HPDE6-E6E7 (cell line): ENCODE measurements at regions not wholly inside any gene's neighbourhood (a gene's known extent, or its start where the extent isn't known, plus 50 kb on each side); places are given as distances from the start of the nearest gene placed in this dataset.

ENCODE experiments used
- DNase-seq: peaks from one replicate; pipeline ENCODE4 v3.0.0; 2011; ENCODE audit warnings: missing footprints; ENCODE audit errors: extremely low spot score

DNA sequence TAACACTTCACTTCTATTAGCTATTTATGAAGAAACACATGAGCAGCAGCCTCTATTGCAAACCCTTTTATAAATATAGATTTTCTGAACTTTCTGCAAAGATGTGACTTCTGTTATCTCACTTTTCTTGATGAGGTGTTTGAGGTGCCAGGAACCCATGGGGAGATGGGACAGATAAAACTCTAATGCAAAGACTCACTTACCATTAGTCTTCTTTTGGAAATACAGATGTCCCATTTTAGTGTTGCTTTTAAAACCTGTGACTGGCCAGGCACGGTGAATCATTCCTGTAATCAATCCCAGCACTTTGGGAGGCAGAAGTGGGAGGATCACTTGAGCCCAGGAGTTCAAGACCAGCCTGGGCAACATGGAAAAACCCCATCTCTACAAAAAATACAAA is 171.3 kb upstream of the GAS1 start:
- no peak for DNase-seq

DNA sequence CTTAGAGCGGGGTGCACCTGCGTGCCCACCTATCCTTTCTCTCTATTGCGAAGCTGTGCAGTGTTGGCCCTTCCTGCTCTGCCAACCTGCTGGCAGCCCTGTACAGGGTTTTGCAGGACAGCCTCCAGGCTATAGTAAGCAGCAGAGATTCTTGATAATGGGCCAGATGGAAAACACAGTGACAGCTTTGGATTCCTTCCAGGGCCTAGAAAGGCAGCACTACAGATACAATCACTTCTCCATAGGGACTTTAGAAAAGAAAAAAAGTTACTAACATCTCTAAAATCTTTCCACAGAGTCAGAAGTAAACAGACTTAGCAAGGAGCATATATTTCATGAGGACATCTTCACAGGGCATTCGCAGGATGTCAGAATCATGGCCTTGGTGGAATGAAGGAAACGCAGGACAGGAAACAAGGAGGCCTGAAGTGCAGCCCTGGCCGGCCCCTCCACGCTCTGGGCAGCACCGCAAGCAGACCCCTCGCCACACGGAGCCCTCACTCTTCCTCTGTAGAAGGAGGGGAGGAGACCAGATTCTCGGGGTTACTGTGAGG is 172.1 kb upstream of the GAS1 start:
- DNase-seq, result no peak

DNA sequence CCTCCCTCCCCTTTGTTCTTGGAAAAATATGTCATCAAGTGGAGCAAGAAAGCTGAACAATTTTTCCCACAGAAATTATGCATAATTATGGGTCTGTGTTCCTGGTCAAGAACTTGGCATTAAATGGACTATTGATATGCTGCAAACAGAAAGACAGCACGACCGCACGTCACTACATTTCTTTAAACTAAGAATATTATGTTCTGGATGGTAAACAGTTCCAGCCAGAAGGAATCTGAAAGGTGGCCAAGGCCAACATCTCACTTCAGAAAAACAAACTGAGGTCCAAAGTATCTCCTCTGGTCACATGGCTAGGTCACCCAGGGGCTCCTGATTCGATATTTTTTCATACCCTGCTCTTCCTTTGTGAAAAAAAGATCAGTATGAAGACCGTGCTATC is 173.3 kb upstream of the GAS1 start:
- DNase-seq, result no peak

DNA sequence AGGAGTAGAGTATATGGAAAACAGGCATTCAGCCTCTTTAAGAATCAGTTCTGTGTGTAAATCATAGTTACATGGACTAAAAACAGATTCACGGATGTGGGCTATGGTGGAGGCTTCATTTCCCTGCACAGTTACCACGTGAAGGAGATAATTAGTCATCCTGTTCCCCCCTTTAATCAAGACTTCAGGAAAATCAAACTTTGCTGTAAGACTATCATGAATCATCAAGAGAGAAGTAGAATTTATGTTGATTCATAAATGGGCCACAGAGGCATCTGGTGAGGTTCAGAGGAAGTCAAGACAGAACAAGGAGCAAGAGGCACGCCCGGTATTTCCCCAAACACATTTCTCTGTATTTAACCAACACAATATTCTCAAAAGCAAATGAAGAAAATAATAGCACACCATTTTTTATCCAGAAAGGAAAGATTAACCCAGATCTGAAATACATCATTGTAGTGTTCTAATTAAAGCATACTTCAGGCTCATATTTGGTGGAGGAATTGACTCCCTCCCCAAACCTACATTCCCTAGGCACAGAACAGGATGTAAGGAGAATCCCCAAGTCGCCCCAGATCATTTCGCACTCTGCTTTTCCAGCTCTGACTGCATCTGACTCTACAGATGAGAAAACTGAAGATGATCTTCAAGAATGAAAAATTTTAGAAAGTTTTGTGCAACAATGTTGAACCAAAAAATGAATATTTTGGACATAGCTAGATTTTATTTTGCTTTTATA is 175.8 kb upstream of the GAS1 start:
- peak; percentile 14 for DNase-seq

DNA sequence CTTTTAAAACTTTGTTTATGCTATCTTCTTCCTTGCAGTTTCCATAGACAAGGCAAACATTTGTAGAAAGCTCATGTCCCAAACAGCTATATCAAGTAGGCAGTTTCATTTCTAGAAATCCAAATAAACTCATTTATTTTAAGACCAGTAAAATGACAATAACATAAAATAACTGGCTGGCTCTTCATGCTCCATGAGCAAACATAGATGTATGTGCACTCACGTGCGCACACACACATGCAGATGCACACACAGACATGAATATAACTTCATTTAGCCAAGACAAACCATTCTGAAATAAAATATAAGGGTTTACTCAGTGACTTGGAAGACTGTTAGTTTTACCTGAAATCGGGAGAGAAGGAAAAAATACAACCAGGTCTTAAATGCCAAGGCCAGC is 176.5 kb upstream of the GAS1 start:
- DNase-seq, result no peak

DNA sequence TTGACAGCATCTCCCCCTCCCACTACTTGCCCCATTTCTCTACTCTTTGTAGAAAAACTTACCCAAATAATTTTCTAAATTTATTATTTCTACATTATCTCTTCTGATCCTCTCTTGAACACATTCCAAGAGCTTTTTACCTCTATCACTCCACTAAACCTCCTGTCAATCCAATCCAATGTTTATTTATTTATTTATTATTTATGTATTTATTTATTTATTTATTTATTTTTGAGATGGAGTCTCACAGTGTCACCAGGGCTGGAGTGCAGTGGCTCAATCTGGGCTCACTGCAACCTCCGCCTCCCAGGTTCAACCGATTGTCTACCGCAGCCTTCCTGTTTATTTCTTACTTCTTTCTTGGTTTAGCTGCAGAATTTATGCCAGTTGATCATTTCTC is 178.5 kb upstream of the GAS1 start:
- DNase-seq, result no peak

DNA sequence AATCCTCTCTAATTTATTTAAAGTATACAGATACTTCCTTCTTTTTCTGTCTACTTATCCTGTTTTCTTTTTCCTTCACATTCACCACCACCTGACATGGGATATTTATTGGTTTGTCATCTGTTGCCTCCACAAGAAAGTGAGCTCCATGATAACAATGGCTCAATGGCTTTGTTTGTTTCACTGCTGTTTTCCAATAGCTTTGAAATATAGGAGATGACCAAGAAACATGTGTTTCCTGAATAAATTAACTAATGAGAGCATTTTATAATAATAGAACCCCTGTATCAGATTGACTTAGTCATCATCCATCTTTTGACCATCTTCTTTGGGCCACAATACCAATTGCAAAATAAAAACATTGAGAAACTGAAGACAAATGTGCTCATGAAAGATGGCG is 180.2 kb upstream of the GAS1 start:
- no peak for DNase-seq

DNA sequence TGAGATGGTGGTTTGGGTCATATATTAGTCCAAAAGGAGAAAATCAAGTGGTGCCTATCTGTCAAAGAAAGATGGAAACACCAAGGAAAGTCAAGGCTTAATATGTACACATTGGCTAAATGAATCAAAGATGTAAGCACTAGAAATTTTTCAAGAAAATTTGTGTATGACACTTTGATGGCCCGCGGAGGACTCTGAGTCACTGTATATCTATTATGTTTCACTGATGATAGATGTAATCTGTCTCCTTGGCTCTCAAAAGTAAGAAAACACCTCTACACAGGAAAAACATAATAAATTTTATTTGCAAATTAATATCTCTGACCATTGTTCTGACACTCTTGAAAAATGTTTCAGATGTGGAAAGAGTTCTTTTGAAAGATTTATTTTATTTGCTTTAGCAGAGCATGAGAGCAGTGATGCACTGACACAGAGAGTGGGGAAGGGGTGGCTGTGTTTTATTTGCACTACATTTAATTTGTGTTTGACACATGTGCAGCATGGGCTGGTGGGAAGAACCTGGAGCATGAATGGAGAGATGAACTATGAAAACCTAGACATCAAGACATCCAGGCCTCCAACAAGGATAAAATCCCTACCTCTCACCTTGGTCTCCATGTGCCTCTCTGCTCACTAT is 180.8 kb upstream of the GAS1 start:
- DNase-seq, result no peak

DNA sequence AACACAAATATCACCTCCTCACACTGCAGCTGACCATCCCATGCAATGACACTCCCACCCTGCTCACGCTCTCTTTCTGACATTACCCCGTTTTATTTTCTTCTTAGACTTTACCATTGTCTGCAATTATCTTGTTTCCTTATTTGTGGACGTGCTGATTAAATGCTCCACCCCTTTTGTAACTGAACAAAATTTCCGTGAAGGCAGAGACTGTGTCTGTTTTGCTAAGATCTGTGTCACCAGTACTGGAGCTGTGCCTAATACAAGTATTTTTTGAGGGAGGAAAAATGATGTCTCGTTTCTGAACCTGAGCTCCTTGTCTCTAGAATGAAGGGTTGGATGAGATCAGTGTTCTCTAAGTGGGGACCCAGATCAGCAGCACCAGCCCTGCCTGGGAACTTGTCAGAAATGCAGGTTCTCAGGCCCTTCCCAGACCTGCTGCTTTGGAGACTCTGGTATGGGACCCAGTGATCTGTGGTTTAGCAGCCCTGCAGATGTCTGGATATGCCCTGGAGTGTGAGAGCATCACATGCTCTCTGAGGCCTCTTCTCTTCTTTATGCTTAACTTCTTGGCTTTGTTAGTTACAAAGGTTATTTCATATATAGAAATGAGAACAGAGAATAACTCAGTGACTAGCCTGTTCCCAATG is 181.7 kb upstream of the GAS1 start:
- no peak for DNase-seq

DNA sequence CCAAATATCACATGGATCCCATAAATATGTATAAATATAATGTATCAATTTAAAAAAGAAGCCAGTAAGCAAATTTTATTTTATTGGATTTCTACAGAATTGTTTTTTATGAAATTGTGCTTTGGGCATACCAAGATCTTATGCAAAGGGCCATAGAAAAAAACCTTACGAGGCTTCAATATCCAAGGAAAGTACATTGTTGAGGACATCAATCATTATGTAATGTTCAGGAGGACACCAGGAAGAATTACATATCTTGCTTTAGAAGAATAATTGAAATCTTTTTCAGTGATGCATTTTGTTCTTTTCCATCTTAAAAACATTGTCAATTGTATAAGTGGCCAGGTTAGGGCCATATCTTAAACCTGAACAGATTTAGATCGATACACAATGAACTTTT is 187.8 kb upstream of the GAS1 start:
- no peak for DNase-seq

DNA sequence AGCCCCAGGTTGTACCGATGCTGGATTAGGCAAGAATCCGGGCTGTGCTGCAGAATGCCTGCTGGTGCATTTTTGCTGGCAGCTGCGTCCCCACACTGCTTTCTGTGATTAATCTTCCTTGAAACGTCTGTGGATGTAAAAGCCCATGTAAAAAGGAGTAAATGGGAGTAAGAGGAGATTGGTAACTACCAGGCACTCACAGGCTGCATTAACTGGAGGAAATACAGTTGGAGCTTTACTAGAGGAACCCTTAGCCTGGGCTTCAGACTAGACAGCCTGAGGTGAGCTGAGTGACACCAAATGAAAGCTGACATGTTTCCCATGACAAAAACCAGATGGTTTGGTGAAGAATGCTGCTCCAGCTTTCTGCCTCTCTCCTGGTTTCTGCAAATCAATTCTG is 190.4 kb upstream of the GAS1 start:
- DNase-seq, result no peak

DNA sequence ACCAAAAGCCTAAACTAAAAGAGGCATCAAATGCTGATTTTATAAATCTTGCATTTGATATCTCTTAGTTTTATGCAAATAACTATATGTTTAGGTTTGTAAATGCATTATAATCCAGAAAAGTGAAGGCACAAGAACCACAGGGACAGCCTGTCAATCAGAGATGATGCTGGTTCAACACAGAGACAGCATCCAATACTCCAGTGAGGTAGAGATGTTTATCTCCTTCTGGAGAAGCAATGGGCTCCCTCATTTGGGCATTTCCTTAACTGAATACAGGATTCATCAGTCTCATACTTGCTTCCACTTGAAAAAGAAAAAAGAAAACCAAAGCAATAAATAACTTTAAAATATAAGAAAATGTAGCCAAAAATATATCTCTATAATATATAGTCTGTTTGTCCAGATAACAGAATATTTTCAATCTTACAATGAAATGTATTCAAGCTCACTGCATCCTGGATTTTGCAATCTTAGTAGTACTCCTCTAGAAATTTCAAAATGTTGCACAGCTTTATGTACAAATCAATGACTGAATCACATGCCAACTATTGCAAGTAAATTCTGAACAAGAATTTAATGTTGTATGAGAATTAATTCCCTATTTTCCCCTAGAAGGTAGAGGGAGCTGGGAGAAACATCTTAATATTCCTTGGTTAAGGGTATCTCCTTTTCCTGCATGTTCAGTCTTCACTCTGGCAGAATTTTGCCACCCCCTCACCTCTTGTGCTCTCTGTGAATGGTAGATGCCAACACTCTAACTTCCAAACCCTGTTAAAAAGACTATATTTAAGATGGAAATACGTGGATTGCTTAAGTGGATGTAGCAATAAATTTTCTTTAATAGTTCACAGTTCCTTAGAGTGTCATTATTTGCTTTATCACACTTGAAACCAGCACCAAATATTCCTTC is 191.1 kb upstream of the GAS1 start:
- DNase-seq, result no peak

DNA sequence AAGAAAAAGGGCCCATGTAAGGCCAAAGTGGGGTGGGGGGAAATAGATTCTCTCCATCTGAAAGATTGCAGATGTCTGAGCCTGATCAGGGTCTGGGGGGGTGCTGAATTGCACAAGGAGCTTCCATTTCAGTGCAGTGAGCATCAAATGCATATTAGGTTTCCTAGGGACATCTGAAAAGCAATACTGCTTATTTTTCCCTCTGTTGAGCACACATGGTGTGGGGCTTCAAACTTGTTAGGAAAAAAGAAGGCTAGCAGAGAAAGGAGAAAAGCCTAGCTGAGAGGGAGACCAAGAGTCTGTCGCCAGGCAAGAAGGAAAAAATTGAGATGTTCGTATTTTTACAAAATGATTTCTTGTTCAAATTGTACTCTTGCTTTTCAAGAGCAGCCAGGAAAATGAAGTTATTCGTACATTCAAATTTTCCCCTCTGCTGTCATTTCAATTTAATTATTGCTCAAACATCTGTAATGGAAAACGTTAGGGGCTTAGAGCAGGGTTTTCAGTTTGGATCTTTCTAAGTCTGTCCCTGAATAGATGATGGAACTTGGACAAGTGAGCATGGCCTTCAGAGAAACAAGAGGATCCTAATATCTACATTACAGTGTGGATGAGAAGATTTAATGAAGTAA is 191.9 kb upstream of the GAS1 start:
- DNase-seq, result no peak

DNA sequence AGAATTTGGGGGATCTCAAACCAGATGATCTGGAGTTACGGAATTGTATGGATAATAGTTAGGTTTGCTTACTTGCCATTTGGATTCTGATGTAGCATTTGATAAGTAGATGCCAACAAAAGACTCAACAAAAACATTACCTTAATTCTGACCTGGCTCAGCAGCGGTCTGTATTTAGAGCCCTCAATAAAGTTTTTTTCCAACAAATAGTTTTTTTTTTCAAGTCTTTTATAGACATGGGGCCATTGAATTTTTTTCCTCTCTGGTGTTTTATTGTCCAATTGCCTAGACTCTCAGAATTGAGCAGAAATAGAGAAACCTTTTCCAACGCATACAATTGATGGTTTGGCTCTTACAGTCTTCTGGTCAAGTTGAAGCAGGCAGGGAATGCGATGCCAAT is 192.8 kb upstream of the GAS1 start:
- no peak for DNase-seq

DNA sequence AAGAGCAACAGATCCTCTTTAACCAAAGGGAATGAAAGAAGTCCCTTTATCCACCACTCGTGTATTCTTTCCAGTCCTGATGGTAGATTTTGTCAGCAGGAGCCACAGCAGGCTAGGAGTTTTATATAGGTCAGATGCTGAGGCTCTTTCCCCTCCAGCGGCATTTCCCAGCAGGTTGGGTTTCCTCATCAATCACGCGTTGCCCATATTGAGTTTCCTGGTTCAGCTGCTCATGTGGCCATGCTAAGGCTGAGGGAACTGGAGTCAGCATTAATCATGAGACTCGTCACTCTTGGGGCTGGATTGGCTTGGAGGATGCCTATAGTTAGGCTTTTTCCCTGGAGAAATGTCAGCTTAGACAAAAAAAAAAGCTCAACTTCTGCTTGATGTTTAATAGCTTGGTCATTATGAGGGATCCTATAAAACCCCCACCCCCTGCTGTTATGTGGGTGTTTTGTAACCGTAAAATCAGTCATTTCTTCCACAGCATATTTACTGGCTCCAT is 193.4 kb upstream of the GAS1 start:
- DNase-seq, result peak; percentile 14

DNA sequence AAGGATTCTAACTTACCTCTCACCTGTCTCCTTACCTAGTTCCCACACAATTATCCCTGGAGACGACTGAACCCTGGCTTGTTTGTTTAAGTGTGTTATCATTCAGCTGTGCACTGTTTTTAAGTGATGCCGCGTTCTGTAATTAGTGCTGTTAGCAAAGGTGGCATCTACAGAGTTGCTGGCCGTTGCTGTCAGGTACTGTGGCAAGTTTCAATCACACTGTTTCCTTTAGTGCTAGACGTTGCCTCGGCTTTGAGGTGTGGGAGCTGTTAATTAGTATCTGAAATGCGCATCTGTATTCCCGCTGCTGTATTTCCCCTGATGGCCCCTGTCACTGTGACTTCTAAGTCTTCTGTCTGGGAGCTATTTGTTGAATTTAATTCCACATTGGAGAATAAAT is 193.8 kb upstream of the GAS1 start:
- no peak for DNase-seq

DNA sequence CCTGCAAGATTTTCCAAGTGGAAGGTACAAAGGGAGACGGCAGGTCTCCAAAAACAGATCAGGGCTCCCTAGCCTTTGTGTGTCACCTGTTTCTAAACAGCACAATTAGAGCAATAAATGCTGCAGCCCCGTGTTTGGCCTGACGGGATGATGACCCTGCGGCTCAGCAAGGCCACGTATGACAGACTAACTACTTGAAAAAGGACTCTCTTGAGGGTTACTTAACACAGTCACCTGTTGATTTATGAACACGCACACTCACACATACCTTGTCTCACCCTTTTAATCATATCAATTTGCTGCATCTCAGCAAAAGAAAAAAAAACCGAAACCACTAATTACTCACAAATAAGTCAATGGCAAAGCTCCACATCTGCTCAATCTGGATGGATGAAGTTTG is 199.6 kb upstream of the GAS1 start:
- DNase-seq, result no peak

DNA sequence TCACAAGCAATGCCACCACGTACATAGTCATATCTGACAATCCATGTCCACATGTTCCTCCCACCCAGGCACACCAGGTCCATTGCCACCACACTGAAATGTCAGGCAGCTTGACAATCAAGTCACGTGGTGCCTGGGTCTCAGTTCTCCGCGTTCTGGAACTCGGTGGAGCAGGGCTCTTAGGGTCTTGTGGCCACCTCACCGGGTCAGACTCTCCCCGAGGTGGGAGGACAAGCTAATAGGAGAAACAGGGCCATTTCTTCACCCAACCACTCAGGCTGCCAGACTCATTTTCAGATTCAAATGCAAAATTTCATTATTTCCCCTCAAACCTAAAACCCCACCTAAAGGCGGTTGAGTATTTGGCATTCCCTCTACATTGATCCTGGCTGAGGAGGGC is 200.5 kb upstream of the GAS1 start:
- no peak for DNase-seq

DNA sequence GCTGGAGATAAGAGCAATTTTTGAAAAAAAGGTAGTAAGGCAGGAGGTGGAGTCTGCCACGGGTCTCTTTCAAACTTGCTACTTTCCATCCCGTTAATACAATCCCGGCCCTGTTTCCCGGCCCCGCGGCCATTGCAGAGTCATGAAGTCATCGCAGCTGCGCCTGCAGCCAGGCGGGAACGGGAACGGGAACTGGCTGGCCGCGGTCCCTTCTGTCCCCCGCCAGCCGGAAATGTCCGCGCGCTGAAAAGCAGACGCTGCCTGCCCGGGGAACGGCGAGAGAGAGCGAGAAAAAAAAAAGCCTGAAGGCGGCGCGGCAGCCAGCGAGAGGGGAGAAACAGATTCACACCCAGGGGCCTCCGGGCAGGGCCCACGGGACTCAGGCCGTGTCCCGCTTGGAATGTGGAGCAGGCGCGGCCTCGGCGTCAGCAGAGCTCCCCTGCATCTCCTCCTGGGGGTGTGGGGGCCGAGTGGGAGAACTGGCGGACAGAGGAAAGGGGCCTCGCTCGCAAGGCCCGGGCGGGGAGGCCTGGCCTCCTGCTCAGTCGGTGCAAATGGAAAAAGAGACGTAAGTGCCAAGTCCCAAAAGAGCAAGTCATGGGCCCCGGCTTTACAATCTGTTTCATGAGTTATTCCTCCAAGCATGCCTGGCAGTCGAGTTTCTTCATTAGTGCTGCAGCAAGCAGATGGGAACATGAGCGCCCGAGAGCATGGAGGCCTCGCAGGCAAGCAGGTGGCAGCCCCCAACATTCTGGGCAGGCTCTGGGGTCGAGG is 201.2 kb upstream of the GAS1 start:
- DNase-seq, result peak; percentile 10

DNA sequence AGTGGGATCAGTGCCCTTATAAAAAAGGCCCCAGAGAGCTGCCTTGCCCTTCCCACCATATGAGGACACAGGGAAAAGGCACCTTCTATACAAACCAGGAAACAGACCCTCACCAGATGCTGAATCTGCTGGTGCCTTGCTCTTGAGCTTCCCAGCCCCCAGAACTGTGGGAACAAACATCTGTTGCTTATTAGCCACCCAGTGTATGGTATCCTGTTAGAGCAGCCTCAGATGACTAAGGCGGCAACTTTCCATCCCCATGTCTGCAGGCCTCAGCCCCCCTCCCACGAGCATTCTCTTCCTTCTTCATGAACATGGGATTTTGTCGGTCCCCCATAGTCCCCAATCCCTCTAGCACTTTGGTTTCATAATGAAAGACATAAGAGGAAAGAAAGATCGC is 202.5 kb upstream of the GAS1 start:
- no peak for DNase-seq

DNA sequence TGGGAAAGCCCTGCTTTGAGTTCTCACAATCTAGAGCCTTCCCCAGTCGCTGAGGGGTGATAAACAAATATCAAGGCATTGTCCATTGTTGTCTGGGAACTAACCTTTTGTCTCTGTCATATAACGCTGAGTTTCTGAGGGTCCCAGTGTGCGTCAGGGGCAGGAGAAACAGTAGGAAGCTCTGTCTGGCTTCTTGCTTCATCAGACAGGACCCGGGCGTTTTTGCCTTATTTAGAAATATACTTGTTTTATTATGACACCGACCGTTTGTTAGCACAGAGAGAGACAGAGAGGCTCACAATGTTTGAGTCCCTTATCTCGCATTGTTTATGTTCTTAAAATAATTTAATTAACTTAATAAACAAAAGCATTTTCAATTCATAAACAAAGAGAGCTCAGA is 204.9 kb upstream of the GAS1 start:
- no peak for DNase-seq
